HG03159 (cell line): ENCODE measurements at regions not wholly inside any gene's neighbourhood (a gene's known extent, or its start where the extent isn't known, plus 50 kb on each side); places are given as distances from the start of the nearest gene placed in this dataset.
A peak's percentile ranks its signal among the peaks of the same experiment; 100 is the strongest.
"Not testable (repeated sequence)": the region's sequence is repeated elsewhere in the genome, so short reads cannot be mapped to it uniquely, and the experiment has no call there.

Experiments used
- ATAC-seq: cut with Tn5 transposase; IDR thresholded peaks from one replicate; pipeline ENCODE4 v1.9.1; 2021; ENCODE audit warnings: mild to moderate bottlenecking, moderate library complexity; ENCODE audit not compliant: unreplicated experiment

DNA sequence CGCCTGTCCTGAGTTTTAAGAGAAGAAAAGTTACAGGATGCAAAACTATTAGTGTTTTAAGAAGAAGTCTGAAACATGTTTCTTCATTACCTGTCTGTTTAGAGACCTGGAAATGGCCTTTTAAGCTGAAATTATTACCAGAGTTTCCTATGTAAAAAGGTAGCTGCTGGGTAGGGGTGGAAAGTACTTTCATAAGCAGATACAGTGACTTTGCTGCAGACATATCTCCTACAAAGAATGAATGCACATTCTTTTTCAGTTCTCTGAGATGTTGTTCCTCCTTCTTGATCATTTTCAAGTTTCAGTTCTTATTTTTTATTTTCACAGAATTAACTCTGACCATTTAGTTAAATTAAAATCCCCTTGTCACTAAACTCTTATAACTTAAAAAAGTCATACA, 1329.6 kb downstream of the KCNT2 start:
- ATAC-seq: peak; percentile 83

DNA sequence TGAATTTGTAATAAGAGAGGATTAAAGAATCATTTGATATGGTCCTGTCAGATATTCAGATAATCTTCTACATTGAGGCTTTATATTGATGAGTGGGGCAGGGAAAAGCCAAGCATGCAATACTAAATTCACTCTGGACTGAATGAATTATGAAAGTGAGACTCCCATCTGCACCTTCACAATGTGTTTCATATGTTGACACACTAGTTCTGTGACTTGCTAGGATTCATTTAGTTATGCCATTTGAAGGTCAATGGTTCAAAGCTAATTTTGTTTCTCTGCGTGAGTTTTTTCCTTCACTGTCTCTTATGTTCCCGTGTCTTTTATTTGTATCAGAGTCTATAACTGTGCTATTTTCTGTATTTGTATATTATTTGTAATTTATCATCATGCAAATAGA, 1332.5 kb downstream of the KCNT2 start:
- ATAC-seq: no peak

DNA sequence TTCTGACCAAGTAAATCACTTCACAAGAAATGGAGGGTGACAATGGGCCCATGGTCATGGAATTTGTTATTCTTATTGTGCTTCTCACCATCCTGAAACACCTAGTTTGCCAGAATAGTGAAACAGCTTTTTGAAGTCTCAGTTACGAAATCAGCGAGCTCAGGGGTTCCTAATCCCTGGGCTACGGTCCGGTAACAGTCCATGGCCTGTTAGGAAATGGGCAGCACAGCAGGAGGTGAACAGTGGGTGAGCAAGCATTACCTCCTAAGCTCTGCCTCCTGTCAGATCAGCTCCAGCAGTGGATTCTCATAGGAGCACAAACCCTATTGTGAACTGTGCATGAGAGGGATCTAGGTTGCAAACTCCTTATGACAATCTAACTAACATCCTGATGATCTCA, 1356.3 kb downstream of the KCNT2 start:
- no peak for ATAC-seq

DNA sequence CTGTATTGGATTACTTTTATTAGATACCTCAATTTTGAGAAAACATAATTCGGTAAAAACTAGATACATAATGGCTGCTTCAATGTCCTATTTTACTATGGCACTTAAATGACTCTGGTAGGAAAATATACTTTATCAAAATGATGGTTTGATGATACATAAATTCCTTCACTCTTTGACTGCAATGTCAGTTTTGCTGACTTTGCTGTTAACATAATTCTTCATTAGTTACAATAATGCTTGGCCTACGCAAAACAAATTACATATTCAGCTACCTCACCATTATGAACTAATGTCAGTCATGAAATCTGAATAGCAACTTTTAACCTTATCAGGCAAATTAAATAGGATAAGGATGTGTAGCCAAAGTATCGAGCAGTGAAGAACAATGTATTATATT, 1364.7 kb downstream of the KCNT2 start:
- no peak for ATAC-seq

DNA sequence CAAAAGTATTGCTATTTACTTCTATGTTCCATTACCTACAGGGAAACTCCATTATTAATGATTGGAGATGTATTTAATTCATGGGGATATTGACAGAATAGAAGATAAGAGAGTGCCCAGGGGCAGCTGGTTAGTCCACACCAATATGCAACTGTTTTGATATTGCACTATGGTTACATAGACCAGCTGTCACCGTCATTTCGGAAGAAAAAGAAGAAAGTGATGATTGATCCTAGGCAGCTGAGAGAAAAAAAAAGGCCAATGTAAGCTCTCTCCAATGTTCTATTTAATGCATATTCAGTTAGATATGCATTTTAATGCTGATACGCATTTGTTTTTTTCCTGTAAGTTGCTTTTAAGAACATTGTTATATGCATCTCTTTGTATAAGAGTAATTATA, 1367.2 kb downstream of the KCNT2 start:
- ATAC-seq: no peak

DNA sequence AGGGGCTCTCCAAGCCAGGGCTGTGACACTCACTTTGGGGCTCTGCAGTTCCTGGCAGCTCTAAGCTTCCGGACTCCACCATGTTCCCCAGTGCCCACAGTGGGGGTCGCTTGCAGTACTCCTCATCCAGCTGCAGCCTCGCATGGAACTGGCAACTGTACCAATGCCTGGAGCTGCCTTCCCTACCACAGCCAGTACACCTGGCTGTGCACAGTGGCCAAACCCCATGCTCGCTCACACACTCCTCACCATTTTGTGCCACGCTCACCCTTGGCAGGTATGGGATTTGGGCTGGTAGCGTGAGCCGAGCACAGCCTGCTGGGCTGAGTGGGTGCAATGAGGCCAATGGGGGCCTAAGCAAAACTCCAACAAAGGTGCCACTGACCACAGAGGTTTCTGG, 1369.9 kb downstream of the KCNT2 start:
- no peak for ATAC-seq

DNA sequence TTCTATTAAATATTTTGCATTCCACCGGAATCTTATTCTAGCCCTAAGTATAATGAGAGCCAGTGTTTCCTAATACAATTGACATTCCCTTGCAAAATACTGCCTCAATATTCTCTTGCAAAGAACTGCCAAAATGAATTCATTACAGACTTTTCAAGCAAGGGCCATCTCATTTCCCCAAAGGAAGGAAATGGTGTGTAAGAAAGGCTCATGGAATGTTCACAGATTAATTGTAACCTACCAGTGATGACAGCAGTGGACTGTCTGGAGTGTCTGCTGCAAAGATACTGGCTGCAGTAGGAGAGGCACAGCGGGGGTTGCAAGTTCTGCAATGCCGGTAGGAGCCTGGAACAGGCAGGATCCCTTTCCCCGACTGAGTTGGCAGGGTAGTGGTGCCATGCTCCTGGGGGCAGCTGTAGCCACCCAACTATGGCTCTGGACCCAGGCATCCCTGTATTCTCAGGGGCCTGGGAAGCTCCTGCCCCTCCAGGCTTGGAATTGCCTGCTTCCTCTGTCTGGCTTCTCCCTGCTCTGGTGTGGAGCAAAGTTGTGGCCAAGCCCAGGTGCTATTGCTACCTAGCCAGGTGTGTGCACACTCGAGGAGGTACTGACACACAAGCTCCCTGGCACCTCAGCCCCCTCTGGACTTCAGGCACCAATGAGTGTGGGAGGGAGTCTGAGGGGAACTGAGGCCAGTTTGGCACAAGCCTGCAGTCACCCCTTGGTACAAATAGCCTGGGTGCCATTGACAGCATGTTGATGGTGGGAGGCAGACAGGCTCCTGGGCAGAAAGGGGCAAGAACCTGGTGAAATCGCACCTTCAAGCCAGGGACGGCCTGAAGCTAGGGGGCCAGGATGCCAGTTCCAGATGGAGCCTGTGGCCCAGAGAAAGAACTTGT, 1371.0 kb downstream of the KCNT2 start:
- no peak for ATAC-seq

DNA sequence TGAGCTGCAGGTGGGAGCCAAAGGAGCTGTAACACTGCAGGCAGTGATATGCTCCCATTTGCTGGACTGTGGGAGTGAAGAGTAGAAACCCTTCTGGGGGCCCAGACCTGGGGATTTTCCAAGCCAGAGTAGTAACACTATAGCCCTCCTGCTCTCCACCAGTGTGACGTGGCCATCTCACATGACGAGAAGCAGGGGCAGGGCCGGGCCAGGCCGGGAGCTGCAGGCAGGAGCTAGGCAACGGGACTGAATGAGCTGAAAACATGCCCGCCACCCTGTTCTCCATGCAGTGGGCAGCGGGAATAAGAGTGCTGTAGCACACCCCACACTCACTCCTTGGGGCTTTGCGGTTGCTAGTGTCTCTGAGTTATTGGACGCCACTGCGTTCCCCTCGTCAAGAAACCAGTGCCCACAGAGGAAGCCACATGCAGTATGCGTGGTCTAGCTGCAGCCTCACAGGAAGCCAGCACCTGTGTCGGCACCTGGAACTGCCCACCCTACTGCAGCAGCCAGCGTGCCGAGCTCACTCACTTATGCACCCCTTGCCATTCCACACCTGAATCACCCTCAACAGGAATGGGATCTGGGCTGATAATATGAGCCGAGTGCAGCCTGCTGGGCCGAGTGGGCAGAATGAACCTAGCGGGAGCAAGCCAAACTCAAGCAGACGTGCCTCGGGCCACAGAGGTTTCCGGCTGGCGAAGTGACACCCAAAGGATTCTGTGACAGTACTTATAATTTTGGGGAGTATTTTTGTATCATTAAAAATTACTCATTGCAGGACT, 1389.6 kb downstream of the KCNT2 start:
- ATAC-seq: no peak

DNA sequence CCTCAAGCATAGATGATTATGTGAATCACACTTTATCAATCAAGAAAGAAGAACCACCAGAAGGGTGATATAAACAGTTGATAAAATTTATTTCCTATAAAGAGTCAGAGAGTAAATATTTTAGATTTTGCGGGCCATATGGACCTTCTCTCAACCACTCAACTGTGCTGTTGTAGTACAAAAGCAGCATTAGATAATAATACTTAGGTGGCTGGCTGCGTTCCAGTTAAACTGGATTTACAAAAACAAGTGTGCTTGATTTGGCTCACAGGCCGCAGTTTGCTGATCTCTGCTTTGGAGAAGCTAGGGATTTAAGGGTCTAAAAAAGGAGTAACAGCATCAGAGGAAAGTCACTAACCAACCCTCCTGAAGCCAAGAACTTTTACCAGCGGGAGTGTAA, 1406.0 kb downstream of the KCNT2 start:
- ATAC-seq: no peak

DNA sequence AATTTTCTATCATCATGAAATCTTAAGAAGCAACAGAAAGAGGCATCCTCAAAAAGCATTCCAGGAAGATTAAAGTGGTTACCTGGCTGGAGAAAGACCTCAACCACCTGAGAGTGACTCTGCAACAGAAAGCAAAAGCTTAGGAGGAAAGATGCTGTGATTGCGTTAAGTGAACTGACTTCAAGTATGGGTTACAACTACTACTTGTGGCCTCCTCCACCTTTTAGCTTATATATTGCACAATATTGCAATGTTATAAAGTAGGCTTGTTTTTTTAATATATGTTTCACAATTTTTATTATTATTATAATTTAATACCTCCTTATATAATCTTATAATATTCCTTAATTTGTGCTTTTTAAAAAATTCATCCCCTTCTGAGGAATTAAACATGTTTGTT, 1407.5 kb downstream of the KCNT2 start:
- ATAC-seq: no peak

DNA sequence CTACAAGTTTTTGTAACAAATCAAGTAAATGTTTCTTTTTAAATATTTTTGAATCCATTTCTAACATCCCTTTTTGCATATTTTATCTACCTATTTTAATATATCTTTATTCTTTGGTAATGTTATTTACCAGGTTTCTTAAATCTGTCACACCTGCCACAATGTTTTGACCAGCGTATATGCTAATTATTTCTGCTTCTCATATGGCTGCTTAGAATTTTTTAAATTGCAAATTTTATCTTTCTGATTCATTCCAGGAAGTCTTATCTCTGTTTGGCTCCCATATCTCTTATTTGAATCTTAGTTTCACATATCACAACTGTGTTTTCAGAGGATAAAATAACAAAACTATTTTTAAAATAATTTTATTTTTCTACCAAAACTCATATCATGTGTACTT, 1411.1 kb downstream of the KCNT2 start:
- no peak for ATAC-seq

DNA sequence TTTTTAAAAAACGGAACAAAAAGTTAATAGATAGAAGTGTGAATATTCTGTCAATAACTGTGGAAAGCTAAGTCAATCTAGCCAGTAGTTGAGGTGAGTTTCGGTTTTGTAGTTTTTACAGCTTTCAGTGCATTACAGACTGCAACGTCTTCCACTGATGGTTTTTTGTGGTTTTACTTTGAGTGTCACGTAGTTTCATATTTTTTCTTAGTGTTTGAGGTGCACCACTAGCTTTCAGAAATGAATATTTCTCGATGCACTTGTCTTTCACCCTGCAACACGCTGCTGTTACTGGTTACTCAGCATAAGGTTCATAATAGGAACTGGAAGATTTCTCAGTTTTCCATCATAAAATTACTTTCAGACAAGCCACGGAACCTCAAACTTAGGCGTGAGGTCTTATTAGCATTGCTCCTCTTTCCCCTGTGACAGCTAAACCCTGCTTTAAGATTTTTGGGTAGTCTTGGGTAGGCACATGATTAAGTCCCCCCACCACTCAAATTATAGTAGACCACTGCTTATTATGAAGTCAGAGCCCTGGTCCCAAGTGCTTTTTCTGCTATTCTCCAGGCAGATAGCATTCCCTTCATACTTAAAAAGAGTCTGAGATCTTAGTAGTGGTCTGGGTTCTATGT, 1412.7 kb downstream of the KCNT2 start:
- ATAC-seq: peak; percentile 97

DNA sequence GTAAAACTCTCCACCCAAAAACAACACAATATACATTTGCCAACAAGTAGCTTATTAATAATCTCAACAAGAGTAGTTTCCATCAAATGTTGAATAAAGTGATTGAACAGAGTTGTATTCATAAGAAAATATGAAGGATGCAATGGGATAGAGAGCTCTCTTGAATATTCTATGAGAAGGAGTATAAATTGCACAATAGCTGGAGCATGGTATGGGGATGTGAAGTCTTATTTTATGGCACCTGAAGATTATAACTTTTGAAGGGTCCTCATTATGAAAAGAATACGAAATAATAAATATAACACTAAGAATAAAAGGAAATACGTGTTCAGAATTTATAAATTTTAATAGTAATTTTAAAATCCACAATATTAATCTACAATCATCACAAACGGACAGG, 1415.1 kb downstream of the KCNT2 start:
- ATAC-seq: no peak

DNA sequence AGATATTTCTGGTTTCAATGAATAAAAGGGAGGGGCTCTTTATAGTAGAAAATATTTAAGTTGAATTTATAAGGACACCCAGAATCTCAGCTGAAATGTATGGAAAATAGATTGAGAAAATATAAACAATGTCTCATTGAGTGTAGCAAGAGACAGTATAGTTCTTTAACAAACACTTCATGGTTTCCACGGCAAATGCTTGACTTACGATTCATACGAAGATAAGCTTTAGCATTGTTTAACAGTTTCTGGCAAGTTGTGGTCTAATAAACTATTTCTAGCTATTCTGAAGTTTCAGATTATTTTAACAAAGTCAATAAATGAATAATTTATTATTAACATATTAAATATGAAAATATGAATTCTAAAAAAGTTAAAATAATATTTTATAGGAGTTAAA, 1419.4 kb downstream of the KCNT2 start:
- no peak for ATAC-seq

DNA sequence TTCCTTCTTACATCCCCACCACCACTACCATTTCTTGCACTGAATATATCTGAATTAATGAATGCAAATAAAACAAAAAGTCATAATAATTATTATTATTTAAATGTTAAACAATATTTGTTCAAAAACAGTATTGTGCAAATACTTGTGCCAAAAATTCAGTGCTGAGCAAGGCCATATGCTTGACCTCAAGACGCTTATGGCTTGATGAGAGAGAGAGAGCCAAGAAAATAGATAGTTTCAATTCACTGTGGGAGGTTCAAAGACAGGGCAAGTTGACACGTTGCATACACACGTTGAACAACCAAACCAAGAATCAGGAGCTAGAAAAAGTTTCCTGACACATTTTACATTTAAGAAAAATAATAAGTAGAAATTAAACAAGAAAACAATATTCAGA, 1421.7 kb downstream of the KCNT2 start:
- ATAC-seq: no peak

DNA sequence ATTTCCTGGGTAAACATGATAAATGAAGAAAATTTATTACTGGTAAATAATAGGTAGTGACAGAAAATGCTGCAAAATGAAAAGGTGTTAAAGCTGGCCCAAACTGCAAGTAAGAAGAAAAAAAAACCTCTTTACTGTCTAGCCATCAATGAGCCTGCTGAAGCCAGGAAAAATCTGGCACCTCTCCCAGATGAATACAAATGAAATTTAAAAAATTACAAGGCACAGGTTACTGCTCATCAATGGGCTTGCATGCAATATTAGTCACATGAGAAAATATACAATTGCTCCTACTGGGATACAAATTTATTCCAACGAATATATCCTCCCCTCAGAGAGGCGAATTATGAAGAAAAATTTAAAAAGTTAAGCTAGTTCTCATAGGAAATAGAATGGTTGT, 1422.5 kb downstream of the KCNT2 start:
- no peak for ATAC-seq

DNA sequence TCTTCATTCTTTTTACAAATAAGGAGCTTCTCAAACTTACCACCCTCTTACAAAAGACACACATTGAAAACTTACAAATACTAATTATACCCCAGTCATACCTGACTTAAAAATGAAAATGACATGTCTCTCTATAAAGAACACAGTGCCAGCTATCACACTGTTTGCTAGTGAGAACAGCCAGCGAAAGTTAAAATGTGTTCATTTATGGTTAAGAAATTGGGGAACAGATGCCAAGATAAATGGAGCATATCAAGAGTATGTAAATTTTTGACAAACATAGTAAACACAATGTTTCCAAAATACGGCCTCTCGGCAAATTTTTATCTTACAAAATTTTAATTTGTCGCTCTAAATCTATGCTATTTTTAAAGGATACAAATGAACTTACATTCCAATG, 1422.9 kb downstream of the KCNT2 start:
- no peak for ATAC-seq

DNA sequence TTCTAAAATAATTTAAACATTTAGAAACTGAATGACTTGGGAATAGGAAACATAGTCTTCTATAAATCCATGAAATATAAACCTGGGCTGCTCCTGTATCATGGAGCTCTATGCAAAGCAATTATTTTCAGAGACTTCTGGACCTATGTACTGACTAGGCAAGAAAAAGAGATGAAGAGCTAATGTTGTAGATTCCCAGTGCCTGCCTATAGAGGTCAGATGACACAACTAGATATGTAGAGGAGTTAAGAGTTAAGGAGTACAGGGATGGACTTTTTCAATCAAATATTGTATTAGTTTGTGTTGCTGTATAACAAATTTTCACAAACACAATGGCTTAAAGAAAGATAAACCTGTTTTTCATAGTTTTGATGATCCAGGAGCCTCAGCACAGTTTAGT, 1434.5 kb downstream of the KCNT2 start:
- ATAC-seq: no peak

DNA sequence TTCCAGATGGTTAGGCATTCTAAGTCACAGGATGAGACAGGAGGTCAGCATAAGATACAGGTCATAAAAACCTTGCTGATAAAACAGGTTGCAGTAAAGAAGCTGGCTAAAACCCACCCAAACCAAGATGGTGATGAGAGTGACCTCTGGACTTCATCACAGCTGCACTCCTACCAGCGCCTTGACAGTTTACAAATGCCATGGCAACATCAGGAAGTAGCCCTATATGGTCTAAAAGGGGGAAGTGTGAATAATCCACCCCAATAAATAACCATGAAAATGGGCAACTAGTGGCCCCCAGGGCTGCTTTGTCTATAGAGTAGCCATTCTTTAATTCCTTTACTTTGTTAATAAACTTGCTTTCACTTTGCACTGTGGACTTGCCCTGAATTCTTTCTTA, 1448.4 kb downstream of the KCNT2 start:
- ATAC-seq: not testable (repeated sequence)

DNA sequence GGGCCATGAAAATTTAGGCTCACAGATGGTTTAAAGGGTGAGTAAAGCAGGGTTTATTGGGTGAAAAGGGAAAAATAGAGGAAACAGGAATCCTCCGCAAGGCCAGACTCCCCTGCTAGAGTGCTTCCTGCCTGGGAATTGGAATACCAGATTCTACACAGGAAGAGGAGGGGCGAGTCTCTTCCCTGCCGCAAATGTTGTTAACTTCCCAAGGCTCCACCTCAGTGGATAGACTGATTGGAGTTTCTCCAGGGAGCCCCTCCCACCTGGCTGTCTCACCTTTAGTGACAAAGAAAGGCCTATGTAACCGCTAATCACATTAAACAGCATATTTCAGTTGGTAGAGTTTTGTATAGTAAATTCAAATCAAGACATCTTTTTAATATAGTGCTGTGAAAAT, 1450.1 kb downstream of the KCNT2 start:
- no peak for ATAC-seq

DNA sequence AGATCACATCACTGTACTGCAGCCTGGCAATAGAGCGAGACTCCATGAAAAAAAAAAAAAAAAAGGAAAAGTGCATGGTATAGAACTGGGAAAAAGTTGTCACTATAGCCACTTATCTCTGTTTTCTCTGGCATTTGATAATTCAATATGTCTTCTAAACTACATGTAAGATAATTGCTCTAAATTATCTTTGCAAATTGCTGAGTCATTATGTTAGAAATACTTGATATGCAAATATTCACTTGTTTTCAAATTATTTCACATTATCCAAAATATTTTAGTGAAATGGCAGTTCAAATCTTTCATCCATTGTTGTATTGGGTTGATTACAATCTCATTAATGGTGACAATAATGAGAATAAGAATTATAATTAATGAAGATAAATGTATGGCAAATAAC, 1455.1 kb downstream of the KCNT2 start:
- no peak for ATAC-seq

DNA sequence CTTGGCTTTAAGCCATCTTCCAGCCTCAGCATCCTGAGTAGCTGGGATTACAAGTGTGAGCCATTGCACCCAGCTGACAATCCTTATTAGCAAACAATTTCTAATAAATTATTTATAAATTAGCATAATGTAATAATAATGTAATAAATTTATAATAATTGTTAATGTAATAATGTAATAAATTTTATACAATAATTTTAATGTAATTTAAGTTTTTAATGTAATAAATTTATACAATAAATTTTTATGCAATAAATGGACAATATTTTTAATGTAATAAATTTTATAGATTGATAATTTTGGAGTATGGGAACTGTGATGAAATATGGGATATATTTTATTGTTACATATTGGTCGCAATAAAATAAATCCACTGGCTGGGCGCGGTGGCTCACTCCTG, 1457.5 kb downstream of the KCNT2 start:
- ATAC-seq: no peak
